WI38 (cell line): ENCODE measurements at regions not wholly inside any gene's neighbourhood (a gene's known extent, or its start where the extent isn't known, plus 50 kb on each side); places are given as distances from the start of the nearest gene placed in this dataset.

Experiments
- H3K4me3 ChIP-seq: 2 replicates; pipeline ENCODE4 v1.5.1; 2011; ENCODE audit warnings: low read depth, mild to moderate bottlenecking, control low read depth, low read length
- CTCF ChIP-seq: IDR thresholded peaks from 2 replicates; pipeline ENCODE4 v1.5.1; 2012; ENCODE audit warnings: low read depth, mild to moderate bottlenecking, control low read depth, low read length

GRCh38 chrX:51406688-51407519 is 74.3 kb downstream of the NUDT10 start:
- TF ChIP-seq CTCF: no peak
- no peak overlapping the region for H3K4me3 ChIP-seq

GRCh38 chrX:51404445-51404844 is 71.8 kb downstream of the NUDT10 start:
- no peak for TF ChIP-seq CTCF
- no peak overlapping the region for H3K4me3 ChIP-seq

- H3K4me3 ChIP-seq: no peak overlapping the region
- no peak for TF ChIP-seq CTCF
Observed at GRCh38 chrX:51395810-51396728, 63.4 kb downstream of the NUDT10 start.

GRCh38 chrX:51395480-51395809 is 62.8 kb downstream of the NUDT10 start:
- no peak for TF ChIP-seq CTCF
- H3K4me3 ChIP-seq: no peak overlapping the region
